Stomach (tissue), 4 donors: ENCODE measurements at regions not wholly inside any gene's neighbourhood (a gene's known extent, or its start where the extent isn't known, plus 50 kb on each side); places are given as distances from the start of the nearest gene placed in this dataset.

Source experiments
- EP300 ChIP-seq: sonication (generic); formaldehyde crosslinking; IDR thresholded peaks from one replicate; pipeline ENCODE4 v1.6.1; 2017; ENCODE audit warnings: antibody characterized with exemption
- POLR2A ChIP-seq, 4 donors: fragments of 450-650 bp; IDR thresholded peaks; one replicate each; pipeline ENCODE4 v1.6.1; 2016; ENCODE audit warnings: antibody characterized with exemption in 4 of 4, control low read depth in 2 of 4, mild to moderate bottlenecking in 1 of 4, moderate library complexity in 1 of 4
- POLR2AphosphoS5 ChIP-seq, 3 donors: sonication (generic); formaldehyde crosslinking; IDR thresholded peaks; one replicate each; pipeline ENCODE4 v1.6.1; 2016; ENCODE audit warnings: antibody characterized with exemption in 3 of 3
- TF ChIP-seq, protein P1 (sequence below), 7 experiments: fragments of 450-650 bp in 4 of 7; fragments of 200-600 bp in 3 of 7; sonication (generic) in 3 of 7; IDR thresholded peaks; one replicate each; pipeline ENCODE4 v1.5.1; 2016 to 2019; ENCODE audit warnings: antibody characterized with exemption in 7 of 7, control low read depth in 2 of 7, mild to moderate bottlenecking in 1 of 7

DNA sequence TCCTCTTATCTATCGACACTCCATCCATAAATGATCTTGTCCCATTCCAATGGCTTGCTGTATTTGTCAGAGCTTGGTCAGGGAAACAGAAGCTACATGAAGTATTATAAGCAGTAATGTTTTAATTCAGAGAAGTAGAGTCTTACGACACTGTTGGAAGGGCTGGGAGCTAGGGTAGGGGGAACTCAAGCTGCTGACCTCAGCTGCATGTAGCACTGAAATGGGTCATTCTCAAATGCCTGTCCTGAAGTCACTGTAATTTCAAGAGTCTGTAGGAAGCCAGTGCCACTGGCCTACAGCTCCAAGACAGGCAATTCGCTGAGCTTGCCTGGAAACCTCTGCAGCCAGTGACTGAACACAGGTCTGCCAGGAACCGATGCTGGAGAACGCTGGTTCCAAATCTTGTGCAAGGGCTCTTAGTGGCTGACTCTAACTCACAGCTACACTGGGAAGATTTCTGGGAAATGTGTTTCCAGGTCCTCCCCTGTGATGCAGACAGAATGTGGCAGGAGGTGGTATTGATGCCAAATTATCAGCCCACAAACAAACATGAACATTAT lies 532.4 kb downstream of the CCDC171 start:
- TF ChIP-seq POLR2AphosphoS5 (IDR thresholded peaks at IDR 0.05) (no peak), EP300 (no peak), POLR2A (IDR thresholded peaks at IDR 0.05) (no peak)
- TF ChIP-seq, protein P1, sequence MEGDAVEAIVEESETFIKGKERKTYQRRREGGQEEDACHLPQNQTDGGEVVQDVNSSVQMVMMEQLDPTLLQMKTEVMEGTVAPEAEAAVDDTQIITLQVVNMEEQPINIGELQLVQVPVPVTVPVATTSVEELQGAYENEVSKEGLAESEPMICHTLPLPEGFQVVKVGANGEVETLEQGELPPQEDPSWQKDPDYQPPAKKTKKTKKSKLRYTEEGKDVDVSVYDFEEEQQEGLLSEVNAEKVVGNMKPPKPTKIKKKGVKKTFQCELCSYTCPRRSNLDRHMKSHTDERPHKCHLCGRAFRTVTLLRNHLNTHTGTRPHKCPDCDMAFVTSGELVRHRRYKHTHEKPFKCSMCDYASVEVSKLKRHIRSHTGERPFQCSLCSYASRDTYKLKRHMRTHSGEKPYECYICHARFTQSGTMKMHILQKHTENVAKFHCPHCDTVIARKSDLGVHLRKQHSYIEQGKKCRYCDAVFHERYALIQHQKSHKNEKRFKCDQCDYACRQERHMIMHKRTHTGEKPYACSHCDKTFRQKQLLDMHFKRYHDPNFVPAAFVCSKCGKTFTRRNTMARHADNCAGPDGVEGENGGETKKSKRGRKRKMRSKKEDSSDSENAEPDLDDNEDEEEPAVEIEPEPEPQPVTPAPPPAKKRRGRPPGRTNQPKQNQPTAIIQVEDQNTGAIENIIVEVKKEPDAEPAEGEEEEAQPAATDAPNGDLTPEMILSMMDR (IDR thresholded peaks at IDR 0.05) = no peak
